ENCODE measurements at regions not wholly inside any gene's neighbourhood (a gene's known extent, or its start where the extent isn't known, plus 50 kb on each side); places are given as distances from the start of the nearest gene placed in this dataset.

DNA sequence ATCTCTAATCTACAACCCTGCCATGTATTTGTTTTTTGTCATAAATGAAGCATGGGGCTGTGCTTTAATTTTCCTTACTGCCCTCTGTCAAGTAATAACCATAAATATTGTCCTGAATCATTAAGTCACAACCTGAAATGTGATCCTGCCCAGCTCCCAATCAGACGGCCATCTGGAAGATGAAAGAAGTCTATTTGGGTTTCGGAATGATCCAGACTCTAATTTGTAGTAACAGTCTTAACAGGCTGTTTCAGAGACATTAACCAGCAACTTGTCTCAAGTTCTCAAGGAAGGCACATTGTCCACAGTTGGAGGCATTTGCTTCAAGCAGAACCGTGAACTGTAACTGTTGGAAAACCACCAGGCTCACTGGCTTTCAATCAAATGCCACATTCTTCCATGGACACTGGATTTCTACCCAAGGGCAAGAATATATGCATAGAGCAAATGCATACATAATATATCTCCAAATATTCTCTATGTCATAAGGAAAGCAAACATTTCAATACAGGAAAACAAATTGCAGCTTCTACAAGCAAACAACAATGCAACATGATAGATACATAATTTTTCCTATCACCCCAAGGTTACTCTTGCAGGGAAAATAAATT is 405.2 kb upstream of the NPVF start:
- H3K27ac ChIP-seq = no peak overlapping the region
- DNase-seq = no peak
- no peaks in the 10 kb centered on the region for H3K27me3 ChIP-seq (ENCODE audit: insufficient read depth, low read depth, severe bottlenecking)
- H3K4me3 ChIP-seq (ENCODE audit: low read depth, low read length) = no peak overlapping the region
- TF ChIP-seq, protein P1, sequence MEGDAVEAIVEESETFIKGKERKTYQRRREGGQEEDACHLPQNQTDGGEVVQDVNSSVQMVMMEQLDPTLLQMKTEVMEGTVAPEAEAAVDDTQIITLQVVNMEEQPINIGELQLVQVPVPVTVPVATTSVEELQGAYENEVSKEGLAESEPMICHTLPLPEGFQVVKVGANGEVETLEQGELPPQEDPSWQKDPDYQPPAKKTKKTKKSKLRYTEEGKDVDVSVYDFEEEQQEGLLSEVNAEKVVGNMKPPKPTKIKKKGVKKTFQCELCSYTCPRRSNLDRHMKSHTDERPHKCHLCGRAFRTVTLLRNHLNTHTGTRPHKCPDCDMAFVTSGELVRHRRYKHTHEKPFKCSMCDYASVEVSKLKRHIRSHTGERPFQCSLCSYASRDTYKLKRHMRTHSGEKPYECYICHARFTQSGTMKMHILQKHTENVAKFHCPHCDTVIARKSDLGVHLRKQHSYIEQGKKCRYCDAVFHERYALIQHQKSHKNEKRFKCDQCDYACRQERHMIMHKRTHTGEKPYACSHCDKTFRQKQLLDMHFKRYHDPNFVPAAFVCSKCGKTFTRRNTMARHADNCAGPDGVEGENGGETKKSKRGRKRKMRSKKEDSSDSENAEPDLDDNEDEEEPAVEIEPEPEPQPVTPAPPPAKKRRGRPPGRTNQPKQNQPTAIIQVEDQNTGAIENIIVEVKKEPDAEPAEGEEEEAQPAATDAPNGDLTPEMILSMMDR (IDR thresholded peaks at IDR 0.05; ENCODE audit: low read depth, low read length) = no peak
- H3K9me3 ChIP-seq (ENCODE audit: severe bottlenecking) = no peaks in the 10 kb centered on the region
- H3K36me3 ChIP-seq = no peaks in the 10 kb centered on the region

DNA sequence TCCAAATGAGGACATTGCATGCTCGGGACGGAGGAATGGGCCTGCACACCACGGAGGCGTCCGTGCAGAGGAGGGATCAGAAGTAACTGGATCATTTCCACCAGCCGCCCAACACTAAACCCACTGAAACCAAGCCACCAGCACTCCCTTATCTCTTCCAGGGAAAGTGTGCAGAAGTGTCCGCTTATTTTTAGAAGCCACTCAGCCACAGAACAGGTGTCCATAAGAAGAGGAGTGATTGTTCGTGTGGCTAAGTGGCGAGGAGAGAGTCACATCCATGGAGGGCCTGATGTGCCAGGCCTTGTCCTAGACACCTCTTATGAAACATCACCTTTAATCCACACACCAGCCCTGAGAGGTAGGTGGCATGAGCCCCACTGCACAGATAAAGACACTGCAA is 407.9 kb upstream of the NPVF start:
- Histone ChIP-seq H3K27ac (no peak overlapping the region), H3K27me3 (ENCODE audit: insufficient read depth, low read depth, severe bottlenecking) (no peaks in the 10 kb centered on the region), H3K4me3 (ENCODE audit: low read depth, low read length) (no peak overlapping the region), H3K9me3 (ENCODE audit: severe bottlenecking) (no peaks in the 10 kb centered on the region), H3K36me3 (no peaks in the 10 kb centered on the region)
- TF ChIP-seq, protein P1 (IDR thresholded peaks at IDR 0.05; ENCODE audit: low read depth, low read length) = no peak
- DNase-seq = no peak

DNA sequence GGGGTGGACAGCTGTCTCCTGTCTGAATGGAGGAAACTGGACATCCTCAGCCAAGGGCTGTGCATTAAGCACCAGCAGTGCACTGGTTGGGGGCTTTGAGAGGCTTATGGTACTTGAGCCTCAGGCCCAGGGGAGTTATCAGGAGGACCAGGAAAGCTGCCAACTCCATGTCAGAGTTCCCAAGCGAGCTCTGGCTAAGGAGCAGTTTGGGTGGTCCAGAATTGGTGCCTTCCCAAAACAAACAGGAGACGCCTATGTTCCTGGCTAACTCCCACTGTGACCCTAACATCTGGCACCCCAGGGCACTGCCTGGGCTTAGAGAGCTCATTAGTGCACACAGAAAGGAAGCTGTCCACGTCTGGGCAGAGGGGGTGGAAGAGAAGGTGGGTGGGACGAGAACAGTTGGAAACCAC is 408.6 kb upstream of the NPVF start:
- no peak for DNase-seq
- TF ChIP-seq, protein P1 (IDR thresholded peaks at IDR 0.05; ENCODE audit: low read depth, low read length) = no peak
- no peak overlapping the region for H3K4me3 ChIP-seq (ENCODE audit: low read depth, low read length)
- no peak overlapping the region for H3K27ac ChIP-seq
- H3K9me3 ChIP-seq (ENCODE audit: severe bottlenecking) = no peaks in the 10 kb centered on the region
- H3K27me3 ChIP-seq (ENCODE audit: insufficient read depth, low read depth, severe bottlenecking) = no peaks in the 10 kb centered on the region
- H3K36me3 ChIP-seq = no peaks in the 10 kb centered on the region

DNA sequence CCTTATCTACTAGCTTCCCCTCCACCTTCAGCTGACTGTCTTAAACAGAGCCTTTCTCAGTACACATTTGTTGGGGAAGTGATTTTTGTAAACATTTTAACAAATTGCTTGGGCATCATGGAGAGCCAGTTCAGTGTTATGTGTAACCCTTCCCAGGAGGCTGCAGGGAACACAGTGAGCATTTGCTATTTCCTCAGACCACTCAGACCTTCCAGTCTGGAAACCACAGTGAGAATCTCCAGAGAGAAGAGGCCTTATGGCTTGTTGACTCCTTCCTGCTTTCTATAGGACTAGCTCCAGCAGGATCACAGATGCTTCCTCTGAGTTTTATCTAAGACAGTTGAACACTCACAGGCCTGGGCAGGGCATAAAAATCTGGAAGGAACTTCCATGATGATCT is 409.8 kb upstream of the NPVF start:
- H3K36me3 ChIP-seq = no peaks in the 10 kb centered on the region
- TF ChIP-seq, protein P1 (IDR thresholded peaks at IDR 0.05; ENCODE audit: low read depth, low read length) = no peak
- no peak overlapping the region for H3K4me3 ChIP-seq (ENCODE audit: low read depth, low read length)
- H3K27me3 ChIP-seq (ENCODE audit: insufficient read depth, low read depth, severe bottlenecking) = no peaks in the 10 kb centered on the region
- H3K27ac ChIP-seq = no peak overlapping the region
- no peak for DNase-seq
- H3K9me3 ChIP-seq (ENCODE audit: severe bottlenecking) = no peaks in the 10 kb centered on the region

DNA sequence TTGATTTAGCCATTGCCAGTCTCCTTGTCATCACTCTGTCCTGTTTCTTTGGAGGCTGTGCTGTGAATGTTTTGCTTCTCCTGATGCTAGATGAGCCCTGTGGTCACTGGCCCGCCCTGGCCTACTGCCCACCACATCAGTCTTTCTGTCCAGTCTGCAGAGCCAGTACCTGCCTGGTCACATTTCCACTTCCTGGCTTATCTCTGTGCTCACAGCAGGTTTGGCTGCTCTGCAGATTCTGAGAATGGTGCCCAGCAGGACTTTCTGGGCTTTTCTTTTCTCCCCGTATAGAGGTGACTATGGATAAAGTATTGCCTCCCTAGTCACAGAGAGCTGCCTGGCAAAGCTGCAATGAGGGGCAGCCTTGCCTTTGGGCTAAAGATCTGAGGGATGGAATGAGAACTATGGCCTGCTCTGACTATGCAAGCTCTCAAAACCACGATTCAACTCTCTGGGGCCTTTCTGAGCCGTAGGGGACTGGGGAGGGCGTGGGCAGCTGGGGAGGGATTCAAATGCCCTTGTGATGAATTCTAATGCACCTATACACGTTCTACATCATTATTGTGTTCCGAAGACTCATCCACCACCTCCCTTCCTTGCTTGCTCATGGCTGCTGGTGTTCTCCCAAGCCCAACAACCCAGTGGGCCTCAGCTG is 410.4 kb upstream of the NPVF start:
- no peaks in the 10 kb centered on the region for H3K9me3 ChIP-seq (ENCODE audit: severe bottlenecking)
- TF ChIP-seq, protein P1 (IDR thresholded peaks at IDR 0.05; ENCODE audit: low read depth, low read length) = no peak
- H3K27ac ChIP-seq = no peak overlapping the region
- no peak overlapping the region for H3K4me3 ChIP-seq (ENCODE audit: low read depth, low read length)
- no peak for DNase-seq
- H3K27me3 ChIP-seq (ENCODE audit: insufficient read depth, low read depth, severe bottlenecking) = no peaks in the 10 kb centered on the region
- H3K36me3 ChIP-seq = no peaks in the 10 kb centered on the region

DNA sequence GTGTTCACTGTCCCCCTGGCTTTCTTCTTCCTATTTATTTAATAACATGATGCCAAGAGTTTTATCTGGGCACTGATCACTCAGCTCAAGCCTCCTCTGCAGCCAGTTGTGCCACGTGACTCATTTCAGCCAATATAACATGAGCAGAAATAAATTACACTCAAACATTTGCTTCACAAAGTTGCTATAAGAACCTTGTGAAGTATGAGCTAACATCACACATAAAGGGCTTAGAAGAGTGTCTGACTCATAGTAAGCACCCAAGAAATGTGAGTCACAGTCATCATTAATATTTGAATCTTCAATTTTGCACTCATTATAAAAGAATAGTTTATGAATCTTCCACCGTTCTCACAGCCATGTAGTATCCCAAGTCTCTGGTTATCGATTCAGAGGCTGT is 414.6 kb upstream of the NPVF start:
- no peaks in the 10 kb centered on the region for H3K36me3 ChIP-seq
- TF ChIP-seq, protein P1 (IDR thresholded peaks at IDR 0.05; ENCODE audit: low read depth, low read length) = no peak
- no peaks in the 10 kb centered on the region for H3K9me3 ChIP-seq (ENCODE audit: severe bottlenecking)
- H3K27ac ChIP-seq = no peak overlapping the region
- H3K27me3 ChIP-seq (ENCODE audit: insufficient read depth, low read depth, severe bottlenecking) = no peaks in the 10 kb centered on the region
- no peak for DNase-seq
- no peak overlapping the region for H3K4me3 ChIP-seq (ENCODE audit: low read depth, low read length)

Data from WERI-Rb-1 (cell line).